GM12878 (cell line): ENCODE measurements at regions not wholly inside any gene's neighbourhood (a gene's known extent, or its start where the extent isn't known, plus 50 kb on each side); places are given as distances from the start of the nearest gene placed in this dataset.

ENCODE experiments used
- ATAC-seq: fragments of 200-7000 bp; cut with Tn5 transposase; 3 replicates; pipeline ENCODE4 v1.9.1; 2020; ENCODE audit warnings: mild to moderate bottlenecking, moderate library complexity
- BruUV-seq: library from RNA; stranded (reverse); fragments of 400-500 nt; replicated peaks from 2 replicates; lab custom pipeline; 2021; lab: Mats Ljungman, UMichigan
- CTCF ChIA-PET: fragments of 300-600 bp; sonication (Branson Sonifier 250); formaldehyde crosslinking; extraction: SDS; loops from one replicate; lab custom pipeline; 2021; ENCODE audit warnings: inconsistent platforms; lab: Yijun Ruan, JAX
- POLR2A ChIA-PET: fragments of 350-600 bp; formaldehyde crosslinking; extraction: SDS; loops from one replicate; lab custom pipeline; 2021; ENCODE audit warnings: inconsistent platforms; lab: Charles Lee
- RAD21 ChIA-PET: fragments of 300-600 bp; sonication (Branson Sonifier 250); formaldehyde crosslinking; loops from one replicate; lab custom pipeline; 2023; ENCODE audit warnings: antibody characterized with exemption; ENCODE audit not compliant: unreplicated experiment; lab: Charles Lee
- SMC1A ChIA-PET: fragments of 300-600 bp; sonication (Branson Sonifier 250); formaldehyde crosslinking; loops from one replicate; lab custom pipeline; 2023; ENCODE audit not compliant: unreplicated experiment, uncharacterized antibody; lab: Charles Lee
- DNase-seq: peaks from one replicate; pipeline ENCODE4 v3.0.0-alpha.2; 2011; ENCODE audit warnings: low read depth, low spot score
- FAIRE-seq: peaks from 3 replicates; lab custom pipeline; 2011; peaks lifted over from hg19 to GRCh38; lab: Jason Lieb, UNC
- H2AFZ ChIP-seq: 2 replicates; pipeline ENCODE4 v1.6.0; 2011; ENCODE audit warnings: low read depth, low read length, control low read depth; ENCODE audit not compliant: control insufficient read depth
- H3K27ac ChIP-seq: 2 replicates; pipeline ENCODE4 v1.5.1; 2011; ENCODE audit warnings: control low read depth; ENCODE audit not compliant: control insufficient read depth, insufficient read depth
- H3K27me3 ChIP-seq, 2 experiments: replicated peaks in 1 of 2; 2 replicates each; pipeline versions ENCODE4 v1.6.0 to v1.6.1; 2011; ENCODE audit warnings: low read length in 1 of 2; ENCODE audit not compliant: control insufficient read depth in 2 of 2, insufficient read depth in 2 of 2
- H3K36me3 ChIP-seq, 2 experiments: 2 replicates each; pipeline ENCODE4 v1.5.1; 2011; ENCODE audit warnings: low read length in 1 of 2; ENCODE audit not compliant: control insufficient read depth in 2 of 2, insufficient read depth in 2 of 2
- H3K4me1 ChIP-seq: 2 replicates; pipeline ENCODE4 v1.6.1; 2011; ENCODE audit warnings: mild to moderate bottlenecking, low read length, moderate library complexity, mixed read lengths; ENCODE audit not compliant: control insufficient read depth, insufficient read depth
- H3K4me2 ChIP-seq: 2 replicates; pipeline ENCODE4 v1.6.0; 2011; ENCODE audit warnings: control low read depth; ENCODE audit not compliant: control insufficient read depth, insufficient read depth
- H3K4me3 ChIP-seq: fragments of 200-600 bp; sonication (generic); 2 replicates; pipeline ENCODE4 v1.5.1; 2016
- H3K79me2 ChIP-seq: 2 replicates; pipeline ENCODE4 v1.6.0; 2011; ENCODE audit warnings: low read length; ENCODE audit not compliant: control insufficient read depth, insufficient read depth
- H3K9ac ChIP-seq: 2 replicates; pipeline ENCODE4 v1.8.0; 2011; ENCODE audit warnings: low read length, control low read depth, mixed read lengths; ENCODE audit not compliant: control insufficient read depth, insufficient read depth
- H3K9me3 ChIP-seq: replicated peaks from 3 replicates; pipeline ENCODE4 v1.5.1; 2011; ENCODE audit warnings: mild to moderate bottlenecking, low read length; ENCODE audit not compliant: control insufficient read depth, insufficient read depth
- H4K20me1 ChIP-seq: 2 replicates; pipeline ENCODE4 v1.6.0; 2011; ENCODE audit not compliant: control insufficient read depth, insufficient read depth
- ATF2 ChIP-seq: IDR thresholded peaks from 2 replicates; pipeline ENCODE4 v1.6.1; 2012; ENCODE audit warnings: low read length, inconsistent platforms
- BACH1 ChIP-seq: fragments of 450-650 bp; IDR thresholded peaks from 2 replicates; pipeline ENCODE4 v1.6.1; 2017; ENCODE audit warnings: mild to moderate bottlenecking, borderline replicate concordance
- NBN ChIP-seq: fragments of 450-650 bp; IDR thresholded peaks from 2 replicates; pipeline ENCODE4 v1.6.1; 2016
- PAX5 ChIP-seq: IDR thresholded peaks from 2 replicates; pipeline ENCODE4 v1.6.1; 2011; ENCODE audit warnings: low read depth, low read length, borderline replicate concordance
- PML ChIP-seq: IDR thresholded peaks from 2 replicates; pipeline ENCODE4 v1.6.1; 2012; ENCODE audit warnings: low read length, inconsistent platforms
- ZBTB11 ChIP-seq: fragments of 450-650 bp; formaldehyde crosslinking; IDR thresholded peaks from 2 replicates; pipeline ENCODE4 v1.5.0; 2022; ENCODE audit warnings: mild to moderate bottlenecking, missing genetic modification characterization
- ZNF24 ChIP-seq: fragments of 450-650 bp; IDR thresholded peaks from 2 replicates; pipeline ENCODE4 v1.6.1; 2017; ENCODE audit warnings: antibody characterized with exemption, mild to moderate bottlenecking
- ZNF622 ChIP-seq: fragments of 450-650 bp; IDR thresholded peaks from 2 replicates; pipeline ENCODE4 v1.6.1; 2017; ENCODE audit warnings: mild to moderate bottlenecking, inconsistent platforms
- in situ Hi-C: fragments of 300-500 bp; cut with MboI; formaldehyde crosslinking; loops from 9 replicates; pipeline ENCODE4 v1.14.3; 2018; ENCODE audit warnings: mixed read lengths
- intact Hi-C: fragments of 100-400 bp; cut with micrococcal nuclease; formaldehyde crosslinking; loops from one replicate; pipeline ENCODE4 v1.14.2; 2022; ENCODE audit not compliant: unreplicated experiment

- H3K4me3 ChIP-seq = no peak overlapping the region
- DNase-seq (no peak), FAIRE-seq (no peak), ATAC-seq (no peak)
- no peak overlapping the region for H3K9ac ChIP-seq
- no peak overlapping the region for H3K4me2 ChIP-seq
- H2AFZ ChIP-seq = no peak overlapping the region
- intact Hi-C loops (no loop called here), in situ Hi-C loops (no loop called here)
- TF ChIP-seq ZBTB11 = no peak
- TF ChIP-seq ATF2 = no peak
- TF ChIP-seq ZNF24 = no peak
- no peak for TF ChIP-seq PAX5
- no peak for TF ChIP-seq BACH1
- no peak for TF ChIP-seq PML
- TF ChIP-seq ZNF622 = no peak
- no peak for TF ChIP-seq NBN
- no peaks in the 10 kb centered on the region for H3K27me3 ChIP-seq
- H3K9me3 ChIP-seq = peaks cover 4% of the 10 kb centered on the region
- no peaks in the 10 kb centered on the region for H3K79me2 ChIP-seq
- BruUV-seq = no TSS peak
- no peaks in the 10 kb centered on the region for H4K20me1 ChIP-seq
- no peaks in the 10 kb centered on the region for H3K36me3 ChIP-seq
- H3K4me1 ChIP-seq = peaks cover 18% of the 10 kb centered on the region
- ChIA-PET POLR2A (interaction anchor here (2.2 kb wide), 1 partner anchor 92 kb away, joined by 6 read pairs; no protein-coding TSS in a partner anchor), RAD21 (interaction anchor here (0.9 to 2.2 kb wide), 5 partner anchors 10 to 113 kb away, joined by 3 to 17 read pairs (median 6); no protein-coding TSS in a partner anchor), CTCF (interaction anchor here (1.1 to 1.8 kb wide), 3 partner anchors 7 to 267 kb away, joined by 3 to 5 read pairs (median 3); no protein-coding TSS in a partner anchor), SMC1A (interaction anchor here (0.9 to 6.1 kb wide), 11 partner anchors 10 to 221 kb away, joined by 3 to 48 read pairs (median 5); no protein-coding TSS in a partner anchor)
- no peak overlapping the region for H3K27ac ChIP-seq
Observed at GRCh38 chr7:20021066-20021465, 196.1 kb downstream of the MACC1 start.
